GM21825 (cell line): ENCODE measurements at regions not wholly inside any gene's neighbourhood (a gene's known extent, or its start where the extent isn't known, plus 50 kb on each side); places are given as distances from the start of the nearest gene placed in this dataset.
A peak's percentile ranks its signal among the peaks of the same experiment; 100 is the strongest.

Source experiments
- ATAC-seq: cut with Tn5 transposase; IDR thresholded peaks from one replicate; pipeline ENCODE4 v1.9.1; 2021; ENCODE audit warnings: mild to moderate bottlenecking, moderate library complexity; ENCODE audit not compliant: unreplicated experiment

GRCh38 chr12:89984846-89985245, 276.2 kb upstream of the ATP2B1 start:
- ATAC-seq: no peak

- ATAC-seq: no peak
These were observed 275.0 kb upstream of the ATP2B1 start for GRCh38 chr12:89983622-89984021.

GRCh38 chr12:89980236-89980635, 271.6 kb upstream of the ATP2B1 start:
- no peak for ATAC-seq

- no peak for ATAC-seq
These were observed 268.9 kb upstream of the ATP2B1 start for GRCh38 chr12:89977405-89978085.

- no peak for ATAC-seq
These were observed 268.2 kb upstream of the ATP2B1 start for GRCh38 chr12:89976866-89977265.

GRCh38 chr12:89975574-89975973, 266.9 kb upstream of the ATP2B1 start:
- no peak for ATAC-seq

GRCh38 chr12:89971880-89972279, 263.2 kb upstream of the ATP2B1 start:
- no peak for ATAC-seq

- ATAC-seq: no peak
These were observed 262.1 kb upstream of the ATP2B1 start for GRCh38 chr12:89970722-89971121.

- ATAC-seq: no peak
These were observed 260.5 kb upstream of the ATP2B1 start for GRCh38 chr12:89969093-89969492.

- ATAC-seq: no peak
These were observed 259.6 kb upstream of the ATP2B1 start for GRCh38 chr12:89968151-89968700.

GRCh38 chr12:89966495-89967240, 258.0 kb upstream of the ATP2B1 start:
- ATAC-seq: no peak

- ATAC-seq: no peak
These were observed 257.4 kb upstream of the ATP2B1 start for GRCh38 chr12:89965993-89966392.

GRCh38 chr12:89962648-89963047, 254.0 kb upstream of the ATP2B1 start:
- no peak for ATAC-seq

- ATAC-seq: peak; percentile 28
These were observed 252.2 kb upstream of the ATP2B1 start for GRCh38 chr12:89960607-89961394.

GRCh38 chr12:89960011-89960507, 251.4 kb upstream of the ATP2B1 start:
- ATAC-seq: peak; percentile 99

- no peak for ATAC-seq
These were observed 250.5 kb upstream of the ATP2B1 start for GRCh38 chr12:89959179-89959578.

GRCh38 chr12:89954259-89954658, 245.6 kb upstream of the ATP2B1 start:
- ATAC-seq: no peak

GRCh38 chr12:89951694-89952060, 243.0 kb upstream of the ATP2B1 start:
- ATAC-seq: no peak

- no peak for ATAC-seq
These were observed 242.5 kb upstream of the ATP2B1 start for GRCh38 chr12:89951050-89951693.

GRCh38 chr12:89950421-89950820, 241.8 kb upstream of the ATP2B1 start:
- peak; percentile 41 for ATAC-seq
